ENCODE measurements at regions not wholly inside any gene's neighbourhood (a gene's known extent, or its start where the extent isn't known, plus 50 kb on each side); places are given as distances from the start of the nearest gene placed in this dataset.
"Not testable (repeated sequence)": the region's sequence is repeated elsewhere in the genome, so short reads cannot be mapped to it uniquely, and the experiment has no call there.

DNA sequence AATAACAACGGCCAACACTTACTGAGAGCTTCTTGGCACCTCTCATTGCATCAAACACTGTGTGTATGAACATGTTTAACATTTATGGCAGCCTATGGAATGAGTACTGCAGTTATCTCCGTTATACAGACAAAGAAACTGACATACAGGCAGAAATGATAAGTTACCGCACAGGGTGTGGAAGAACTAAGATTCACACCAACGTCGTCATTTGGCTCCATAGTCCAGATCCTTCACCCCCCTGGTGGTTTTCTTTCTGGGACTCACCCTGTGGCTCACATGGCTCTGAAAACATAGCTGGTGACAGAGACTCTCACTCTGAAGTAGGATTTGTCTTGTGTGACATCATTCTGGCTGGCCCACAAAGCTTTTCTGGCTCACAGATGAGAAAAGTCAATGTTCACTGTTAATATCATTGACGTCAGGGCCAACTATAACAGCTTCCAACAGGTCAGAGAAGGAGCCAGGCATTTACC, 230.1 kb downstream of the DLEU7 start:
- no peak overlapping the region for H3K4me3 ChIP-seq (ENCODE audit: low read depth in 1 of 2, low read length in 2 of 2)
- no peak overlapping the region for H3K27ac ChIP-seq (ENCODE audit: low read depth, low read length)
- H3K9me3 ChIP-seq (ENCODE audit: low read length), result no peaks in the 10 kb centered on the region

DNA sequence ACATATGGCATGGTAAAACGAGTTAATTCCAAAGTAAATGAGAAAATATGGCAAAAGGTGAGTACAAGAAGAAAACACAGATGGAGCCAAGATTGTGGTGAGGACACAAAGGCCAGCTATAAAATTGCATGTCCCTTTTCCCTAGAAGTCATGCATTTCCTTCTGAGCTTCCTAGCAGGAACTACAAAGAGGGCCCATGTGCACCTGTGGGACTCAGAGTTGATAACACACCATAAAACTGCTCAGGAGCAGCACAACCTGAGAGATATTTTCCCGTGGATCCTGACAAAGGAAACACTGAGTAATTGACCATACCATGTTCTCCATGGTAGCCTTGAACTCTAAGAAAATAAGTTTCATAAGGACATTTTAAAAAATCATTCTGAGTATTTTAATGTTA, 228.3 kb downstream of the DLEU7 start:
- Histone ChIP-seq H3K9ac (ENCODE audit: low read length) (no peak overlapping the region), H3K27ac (ENCODE audit: low read depth, low read length) (no peak overlapping the region), H3K36me3 (ENCODE audit: insufficient read depth, low read length) (no peaks in the 10 kb centered on the region), H3K4me1 (ENCODE audit: insufficient read depth, low read length) (no peaks in the 10 kb centered on the region), H3K4me3 (ENCODE audit: low read depth in 1 of 2, low read length in 2 of 2) (no peak overlapping the region), H3K27me3 (ENCODE audit: control insufficient read depth in 1 of 2, insufficient read depth in 2 of 2, low read length in 2 of 2) (no peaks in the 10 kb centered on the region), H3K9me3 (ENCODE audit: low read length) (no peaks in the 10 kb centered on the region)

More for the DNA sequence above, 230.1 kb downstream of the DLEU7 start:
- H3K36me3 ChIP-seq (ENCODE audit: insufficient read depth, low read length), result no peaks in the 10 kb centered on the region
- no peak overlapping the region for H3K9ac ChIP-seq (ENCODE audit: low read length)
- no peaks in the 10 kb centered on the region for H3K27me3 ChIP-seq (ENCODE audit: control insufficient read depth in 1 of 2, insufficient read depth in 2 of 2, low read length in 2 of 2)
- no peaks in the 10 kb centered on the region for H3K4me1 ChIP-seq (ENCODE audit: insufficient read depth, low read length)

DNA sequence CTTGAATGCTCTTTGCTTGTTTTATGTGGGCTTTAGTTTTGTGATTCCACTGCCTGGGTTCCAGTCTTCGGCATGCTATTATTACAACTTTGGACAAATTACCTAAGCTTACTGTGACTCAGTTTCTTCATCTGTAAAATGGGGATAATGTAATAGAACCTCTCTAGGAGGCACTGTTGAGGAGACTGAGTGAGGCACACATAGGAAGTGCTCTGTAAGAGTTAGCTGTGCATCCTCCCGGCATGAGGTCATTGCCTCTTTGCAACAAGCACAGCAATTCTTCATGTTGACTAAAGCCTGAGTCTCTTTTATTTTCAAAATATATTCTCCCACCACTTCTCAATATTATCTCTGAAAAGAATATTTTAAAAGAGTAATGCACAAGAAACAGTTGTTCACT, 227.4 kb downstream of the DLEU7 start:
- Histone ChIP-seq H3K4me3 (ENCODE audit: low read depth in 1 of 2, low read length in 2 of 2) (no peak overlapping the region), H3K9ac (ENCODE audit: low read length) (no peak overlapping the region), H3K4me1 (ENCODE audit: insufficient read depth, low read length) (no peaks in the 10 kb centered on the region), H3K36me3 (ENCODE audit: insufficient read depth, low read length) (no peaks in the 10 kb centered on the region), H3K27me3 (ENCODE audit: control insufficient read depth in 1 of 2, insufficient read depth in 2 of 2, low read length in 2 of 2) (no peaks in the 10 kb centered on the region), H3K9me3 (ENCODE audit: low read length) (no peaks in the 10 kb centered on the region), H3K27ac (ENCODE audit: low read depth, low read length) (no peak overlapping the region)

DNA sequence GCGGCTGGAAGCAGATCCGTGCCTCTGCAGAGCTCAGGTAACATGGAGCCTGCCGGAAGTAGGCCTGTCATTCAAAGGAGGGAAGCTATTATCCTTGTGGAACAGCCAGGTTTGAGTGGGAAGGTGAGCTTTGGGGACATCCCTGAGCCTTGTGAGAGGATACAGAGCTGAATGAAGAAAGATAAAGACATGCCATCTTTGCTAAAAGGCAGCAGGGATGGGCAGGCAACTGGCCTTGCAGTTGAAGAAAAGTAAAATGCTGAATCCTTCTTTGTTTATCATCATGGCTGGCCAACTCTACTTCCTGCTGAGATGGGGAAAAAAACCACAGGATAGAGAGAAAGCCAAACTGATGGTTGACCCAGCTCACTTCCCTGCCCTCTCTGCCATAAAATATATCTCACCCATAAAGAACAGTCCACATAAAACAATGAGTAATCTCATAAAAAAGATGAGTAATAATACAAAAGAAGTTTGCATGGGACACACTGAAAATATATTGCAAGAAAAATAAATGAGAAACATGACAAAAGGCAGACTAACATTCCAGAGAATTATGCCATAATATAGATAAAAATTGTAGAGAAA, 226.3 kb downstream of the DLEU7 start:
- no peaks in the 10 kb centered on the region for H3K36me3 ChIP-seq (ENCODE audit: insufficient read depth, low read length)
- H3K27me3 ChIP-seq (ENCODE audit: control insufficient read depth in 1 of 2, insufficient read depth in 2 of 2, low read length in 2 of 2), result no peaks in the 10 kb centered on the region
- H3K27ac ChIP-seq (ENCODE audit: low read depth, low read length), result no peak overlapping the region
- no peak overlapping the region for H3K9ac ChIP-seq (ENCODE audit: low read length)
- no peaks in the 10 kb centered on the region for H3K4me1 ChIP-seq (ENCODE audit: insufficient read depth, low read length)
- H3K9me3 ChIP-seq (ENCODE audit: low read length), result no peaks in the 10 kb centered on the region
- no peak overlapping the region for H3K4me3 ChIP-seq (ENCODE audit: low read depth in 1 of 2, low read length in 2 of 2)

DNA sequence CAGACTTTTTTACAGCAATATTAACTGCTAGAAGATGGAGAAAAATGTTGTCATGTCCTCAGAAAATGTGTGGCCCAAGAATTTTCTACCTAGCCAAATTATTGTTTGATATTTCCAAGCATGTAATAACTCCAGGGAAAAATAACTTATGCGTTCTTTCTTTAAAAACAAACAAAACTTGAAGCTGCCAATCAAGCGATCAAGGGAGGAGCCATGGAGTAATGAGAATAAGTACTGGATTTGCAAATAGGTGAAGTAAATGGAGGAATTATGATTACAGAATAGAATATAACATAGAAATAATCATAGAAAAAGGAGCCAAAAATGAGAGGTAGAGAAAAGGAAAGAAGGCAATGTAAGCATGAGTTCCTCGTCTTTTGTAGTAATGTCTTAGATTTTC, 225.3 kb downstream of the DLEU7 start:
- no peaks in the 10 kb centered on the region for H3K4me1 ChIP-seq (ENCODE audit: insufficient read depth, low read length)
- no peak overlapping the region for H3K4me3 ChIP-seq (ENCODE audit: low read depth in 1 of 2, low read length in 2 of 2)
- no peaks in the 10 kb centered on the region for H3K9me3 ChIP-seq (ENCODE audit: low read length)
- H3K27ac ChIP-seq (ENCODE audit: low read depth, low read length), result no peak overlapping the region
- H3K9ac ChIP-seq (ENCODE audit: low read length), result no peak overlapping the region
- no peaks in the 10 kb centered on the region for H3K27me3 ChIP-seq (ENCODE audit: control insufficient read depth in 1 of 2, insufficient read depth in 2 of 2, low read length in 2 of 2)
- no peaks in the 10 kb centered on the region for H3K36me3 ChIP-seq (ENCODE audit: insufficient read depth, low read length)

DNA sequence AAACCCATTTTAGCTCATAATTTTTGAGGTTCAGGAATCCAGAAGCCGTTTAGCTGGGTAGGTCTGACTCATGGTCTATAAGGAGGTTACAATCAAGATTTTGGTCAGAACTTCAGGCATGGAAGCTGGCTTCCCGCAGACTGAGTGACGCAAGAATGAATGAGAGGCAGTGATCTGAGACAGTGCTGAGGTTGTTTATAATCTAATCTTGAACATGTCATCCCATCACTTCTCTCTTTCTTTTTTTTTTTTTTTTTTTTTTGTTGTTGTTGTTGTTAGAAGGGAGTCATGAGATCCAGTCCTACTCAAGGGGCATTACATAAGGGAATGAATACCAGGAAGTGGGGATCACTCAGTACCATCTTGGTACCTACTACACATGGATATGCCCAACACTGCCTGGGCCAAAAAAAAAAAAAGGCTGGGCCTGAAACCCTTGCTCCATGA, 217.4 kb downstream of the DLEU7 start:
- Histone ChIP-seq H3K27ac (ENCODE audit: low read depth, low read length) (no peak overlapping the region), H3K36me3 (ENCODE audit: insufficient read depth, low read length) (no peaks in the 10 kb centered on the region), H3K4me1 (ENCODE audit: insufficient read depth, low read length) (no peaks in the 10 kb centered on the region), H3K9ac (ENCODE audit: low read length) (no peak overlapping the region), H3K4me3 (ENCODE audit: low read depth in 1 of 2, low read length in 2 of 2) (no peak overlapping the region), H3K9me3 (ENCODE audit: low read length) (no peaks in the 10 kb centered on the region), H3K27me3 (ENCODE audit: control insufficient read depth in 1 of 2, insufficient read depth in 2 of 2, low read length in 2 of 2) (no peaks in the 10 kb centered on the region)

DNA sequence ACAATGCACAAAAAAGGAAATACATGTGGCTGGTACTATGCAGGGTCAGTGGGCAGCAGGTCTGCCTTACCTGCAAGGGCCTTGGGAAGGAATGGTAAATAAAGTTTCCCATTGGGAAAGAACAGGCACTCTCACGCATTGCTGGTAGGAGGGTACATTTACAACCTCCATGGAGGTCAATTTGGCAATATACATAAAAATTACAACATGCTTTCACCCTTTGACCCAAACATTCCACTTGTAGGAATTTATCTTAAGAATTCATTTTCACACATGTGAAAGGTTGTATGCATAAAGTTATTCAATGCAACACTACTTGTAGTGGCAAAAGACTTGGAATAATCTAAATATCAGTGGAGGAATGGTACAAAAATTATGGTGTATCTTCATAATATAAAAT, 216.4 kb downstream of the DLEU7 start:
- H3K27me3 ChIP-seq (ENCODE audit: control insufficient read depth in 1 of 2, insufficient read depth in 2 of 2, low read length in 2 of 2), result no peaks in the 10 kb centered on the region
- no peak overlapping the region for H3K9ac ChIP-seq (ENCODE audit: low read length)
- H3K36me3 ChIP-seq (ENCODE audit: insufficient read depth, low read length), result no peaks in the 10 kb centered on the region
- H3K4me1 ChIP-seq (ENCODE audit: insufficient read depth, low read length), result no peaks in the 10 kb centered on the region
- H3K4me3 ChIP-seq (ENCODE audit: low read depth in 1 of 2, low read length in 2 of 2), result no peak overlapping the region
- H3K27ac ChIP-seq (ENCODE audit: low read depth, low read length), result no peak overlapping the region
- H3K9me3 ChIP-seq (ENCODE audit: low read length), result no peaks in the 10 kb centered on the region

DNA sequence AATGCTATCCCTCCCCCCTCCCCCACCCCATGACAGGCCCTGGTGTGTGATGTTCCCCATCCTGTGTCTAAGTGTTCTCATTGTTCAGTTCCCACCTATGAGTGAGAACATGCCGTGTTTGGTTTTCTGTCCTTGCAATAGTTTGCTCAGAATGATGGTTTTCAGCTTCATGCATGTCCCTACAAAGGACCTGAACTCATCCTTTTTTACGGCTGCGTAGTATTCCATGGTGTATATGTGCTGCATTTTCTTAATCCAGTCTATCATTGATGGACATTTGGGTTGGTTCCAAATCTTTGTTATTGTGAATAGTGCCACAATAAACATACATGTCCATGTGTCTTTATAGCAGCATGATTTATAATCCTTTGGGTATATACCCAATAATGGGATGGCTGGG, 215.0 kb downstream of the DLEU7 start:
- not testable (repeated sequence) for H3K9me3 ChIP-seq (ENCODE audit: low read length); H3K36me3 ChIP-seq (ENCODE audit: insufficient read depth, low read length); H3K9ac ChIP-seq (ENCODE audit: low read length); H3K4me3 ChIP-seq (ENCODE audit: low read depth in 1 of 2, low read length in 2 of 2); H3K27ac ChIP-seq (ENCODE audit: low read depth, low read length); H3K27me3 ChIP-seq (ENCODE audit: control insufficient read depth in 1 of 2, insufficient read depth in 2 of 2, low read length in 2 of 2); H3K4me1 ChIP-seq (ENCODE audit: insufficient read depth, low read length)

DNA sequence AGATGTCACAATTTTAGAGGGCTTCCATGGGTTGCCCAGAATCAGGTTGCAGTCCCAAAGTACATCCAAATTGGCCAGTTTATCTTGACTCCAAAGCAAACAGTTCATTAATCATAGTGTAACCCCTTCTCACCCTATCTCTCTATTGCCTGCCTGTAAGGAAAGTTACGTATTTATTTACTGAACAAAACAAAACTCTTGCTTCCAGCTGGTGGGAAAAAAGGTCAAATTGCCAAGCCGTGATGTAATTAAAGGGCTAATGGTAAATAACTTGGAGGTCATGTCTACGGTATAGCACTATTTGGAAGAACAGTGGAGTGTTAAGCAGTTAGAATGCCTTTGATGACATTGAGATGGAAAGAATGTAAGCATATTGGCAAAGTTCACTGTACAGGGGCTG, 214.0 kb downstream of the DLEU7 start:
- Histone ChIP-seq H3K4me3 (ENCODE audit: low read depth in 1 of 2, low read length in 2 of 2) (no peak overlapping the region), H3K9ac (ENCODE audit: low read length) (no peak overlapping the region), H3K27ac (ENCODE audit: low read depth, low read length) (no peak overlapping the region), H3K4me1 (ENCODE audit: insufficient read depth, low read length) (no peaks in the 10 kb centered on the region), H3K9me3 (ENCODE audit: low read length) (no peaks in the 10 kb centered on the region), H3K27me3 (ENCODE audit: control insufficient read depth in 1 of 2, insufficient read depth in 2 of 2, low read length in 2 of 2) (no peaks in the 10 kb centered on the region), H3K36me3 (ENCODE audit: insufficient read depth, low read length) (no peaks in the 10 kb centered on the region)

DNA sequence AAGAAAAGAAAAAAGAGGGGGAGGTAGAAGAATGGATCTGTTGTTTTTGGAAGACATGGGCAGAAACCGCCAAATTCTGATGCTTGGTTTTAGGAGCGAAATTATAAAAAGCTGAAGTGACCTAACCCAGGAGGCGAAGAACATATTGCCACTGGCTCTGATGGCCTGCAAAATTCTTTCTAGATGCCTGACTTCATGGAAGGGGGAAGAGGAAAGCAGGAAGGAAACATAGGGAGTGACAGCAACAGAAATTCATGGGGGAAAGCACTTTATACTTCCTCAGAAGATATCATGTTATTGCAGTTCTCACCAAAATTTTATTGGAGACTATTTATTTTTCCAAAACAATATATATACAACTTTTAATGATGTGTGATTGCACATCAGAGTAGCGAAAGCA, 213.5 kb downstream of the DLEU7 start:
- Histone ChIP-seq H3K9me3 (ENCODE audit: low read length) (no peaks in the 10 kb centered on the region), H3K9ac (ENCODE audit: low read length) (no peak overlapping the region), H3K36me3 (ENCODE audit: insufficient read depth, low read length) (no peaks in the 10 kb centered on the region), H3K4me3 (ENCODE audit: low read depth in 1 of 2, low read length in 2 of 2) (no peak overlapping the region), H3K27ac (ENCODE audit: low read depth, low read length) (no peak overlapping the region), H3K4me1 (ENCODE audit: insufficient read depth, low read length) (no peaks in the 10 kb centered on the region), H3K27me3 (ENCODE audit: control insufficient read depth in 1 of 2, insufficient read depth in 2 of 2, low read length in 2 of 2) (no peaks in the 10 kb centered on the region)

DNA sequence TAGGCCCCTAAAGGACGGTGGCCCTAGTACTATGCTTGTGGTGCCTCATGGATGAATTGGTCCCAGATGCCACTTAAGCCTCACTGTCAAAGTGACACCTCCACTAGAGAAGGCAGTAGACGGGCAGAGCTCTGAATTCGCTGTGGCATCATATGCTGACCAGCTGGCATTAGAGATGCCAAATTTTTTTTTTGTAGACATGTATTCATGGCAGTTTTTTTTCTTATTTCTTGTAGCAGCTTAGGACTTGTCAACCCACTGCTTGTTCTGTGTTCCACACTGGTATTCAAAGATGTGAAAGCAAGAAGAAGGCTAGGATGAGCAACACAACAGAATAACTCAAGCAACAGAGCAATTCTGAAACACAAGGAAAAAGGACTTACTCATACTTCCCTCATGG, 212.5 kb downstream of the DLEU7 start:
- Histone ChIP-seq H3K36me3 (ENCODE audit: insufficient read depth, low read length) (no peaks in the 10 kb centered on the region), H3K27me3 (ENCODE audit: control insufficient read depth in 1 of 2, insufficient read depth in 2 of 2, low read length in 2 of 2) (no peaks in the 10 kb centered on the region), H3K4me1 (ENCODE audit: insufficient read depth, low read length) (no peaks in the 10 kb centered on the region), H3K9me3 (ENCODE audit: low read length) (no peaks in the 10 kb centered on the region), H3K9ac (ENCODE audit: low read length) (no peak overlapping the region), H3K27ac (ENCODE audit: low read depth, low read length) (no peak overlapping the region), H3K4me3 (ENCODE audit: low read depth in 1 of 2, low read length in 2 of 2) (no peak overlapping the region)

DNA sequence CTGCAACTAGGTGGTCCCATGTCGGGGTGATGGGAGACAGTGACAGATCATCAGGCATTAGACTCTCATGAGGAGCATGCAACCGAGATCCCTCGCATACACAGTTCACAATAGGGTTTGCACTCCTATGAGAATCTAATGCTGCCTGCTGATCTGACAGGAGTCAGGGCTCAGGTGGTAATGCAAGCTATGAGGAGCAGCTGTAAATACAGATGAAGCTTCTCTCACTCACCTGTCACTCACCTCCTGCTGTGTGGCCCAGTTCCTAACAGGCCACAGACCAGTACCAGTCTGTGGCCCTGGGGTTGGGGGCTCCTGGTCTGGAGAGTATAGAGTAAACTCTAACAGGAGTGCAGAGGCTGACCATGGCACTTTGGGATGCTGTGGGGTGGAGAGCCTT, 209.2 kb downstream of the DLEU7 start:
- no peaks in the 10 kb centered on the region for H3K9me3 ChIP-seq (ENCODE audit: low read length)
- H3K27me3 ChIP-seq (ENCODE audit: control insufficient read depth in 1 of 2, insufficient read depth in 2 of 2, low read length in 2 of 2), result no peaks in the 10 kb centered on the region
- no peak overlapping the region for H3K9ac ChIP-seq (ENCODE audit: low read length)
- H3K4me3 ChIP-seq (ENCODE audit: low read depth in 1 of 2, low read length in 2 of 2), result no peak overlapping the region
- H3K4me1 ChIP-seq (ENCODE audit: insufficient read depth, low read length), result no peaks in the 10 kb centered on the region
- no peaks in the 10 kb centered on the region for H3K36me3 ChIP-seq (ENCODE audit: insufficient read depth, low read length)
- H3K27ac ChIP-seq (ENCODE audit: low read depth, low read length), result no peak overlapping the region

Measured in muscle layer of colon (tissue), 2 donors.